SK-N-SH treated with all-trans-retinoic acid at 6 μM for 48 hours (cell line): ENCODE measurements at regions not wholly inside any gene's neighbourhood (a gene's known extent, or its start where the extent isn't known, plus 50 kb on each side); places are given as distances from the start of the nearest gene placed in this dataset.

Source experiments
- ATAC-seq: fragments of 200-7000 bp; cut with Tn5 transposase; 3 replicates; pipeline ENCODE4 v1.9.1; 2020; ENCODE audit warnings: mild to moderate bottlenecking, moderate library complexity
- ARNTL ChIP-seq: fragments of 450-650 bp; formaldehyde crosslinking; IDR thresholded peaks from 2 replicates; pipeline ENCODE4 v1.5.0; 2020; ENCODE audit warnings: low read depth, mild to moderate bottlenecking, moderate library complexity, borderline replicate concordance
- BACH2 ChIP-seq: fragments of 250-450 bp; sonication (Bioruptor Pico); IDR thresholded peaks from 2 replicates; pipeline ENCODE4 v1.9.0; 2021; ENCODE audit warnings: mild to moderate bottlenecking, borderline replicate concordance
- CSDC2 ChIP-seq: fragments of 250-450 bp; sonication (Bioruptor Pico); IDR thresholded peaks from 2 replicates; pipeline ENCODE4 v1.5.0; 2020; ENCODE audit warnings: mild to moderate bottlenecking, moderate library complexity
- ISL1 ChIP-seq: fragments of 250-450 bp; sonication (Bioruptor Pico); IDR thresholded peaks from 2 replicates; pipeline ENCODE4 v2.1.2; 2022; ENCODE audit warnings: mild to moderate bottlenecking, moderate library complexity
- OSR1 ChIP-seq: fragments of 250-450 bp; sonication (Bioruptor Pico); IDR thresholded peaks from 2 replicates; pipeline ENCODE4 v1.8.0; 2022; ENCODE audit warnings: moderate library complexity, mild to moderate bottlenecking, inconsistent platforms
- PPARA ChIP-seq: fragments of 250-450 bp; sonication (Bioruptor Pico); IDR thresholded peaks from 2 replicates; pipeline ENCODE4 v1.5.0; 2020; ENCODE audit warnings: mild to moderate bottlenecking, borderline replicate concordance
- RARB ChIP-seq: fragments of 250-450 bp; sonication (Bioruptor Pico); IDR thresholded peaks from 2 replicates; pipeline ENCODE4 v1.8.0; 2021; ENCODE audit warnings: mild to moderate bottlenecking, moderate library complexity
- SNAI2 ChIP-seq: fragments of 250-450 bp; sonication (Bioruptor Pico); IDR thresholded peaks from 2 replicates; pipeline ENCODE4 v1.5.0; 2020; ENCODE audit warnings: mild to moderate bottlenecking, moderate library complexity
- TCF4 ChIP-seq: fragments of 250-450 bp; sonication (Bioruptor Pico); IDR thresholded peaks from 2 replicates; pipeline ENCODE4 v1.8.0; 2021; ENCODE audit warnings: mild to moderate bottlenecking, moderate library complexity, borderline replicate concordance
- TOX ChIP-seq: fragments of 250-450 bp; sonication (Bioruptor Pico); IDR thresholded peaks from 2 replicates; pipeline ENCODE4 v1.8.0; 2021; ENCODE audit warnings: mild to moderate bottlenecking, moderate library complexity, borderline replicate concordance
- ZC3H10 ChIP-seq: fragments of 250-450 bp; sonication (Bioruptor Pico); IDR thresholded peaks from 2 replicates; pipeline ENCODE4 v1.5.1; 2021; ENCODE audit warnings: mild to moderate bottlenecking, moderate library complexity
- ZFP3 ChIP-seq: fragments of 250-450 bp; sonication (Bioruptor Pico); IDR thresholded peaks from 2 replicates; pipeline ENCODE4 v1.5.0; 2020; ENCODE audit warnings: mild to moderate bottlenecking, moderate library complexity
- ZFP30 ChIP-seq: fragments of 450-650 bp; formaldehyde crosslinking; IDR thresholded peaks from 2 replicates; pipeline ENCODE4 v1.5.0; 2022; ENCODE audit warnings: mild to moderate bottlenecking, moderate library complexity
- ZNF565 ChIP-seq: fragments of 450-650 bp; formaldehyde crosslinking; conservative IDR thresholded peaks from 2 replicates; pipeline ENCODE4 v1.5.0; 2020; ENCODE audit warnings: low read depth, mild to moderate bottlenecking, moderate library complexity
- ZNF8 ChIP-seq: fragments of 450-650 bp; formaldehyde crosslinking; IDR thresholded peaks from 2 replicates; pipeline ENCODE4 v1.5.0; 2020; ENCODE audit warnings: mild to moderate bottlenecking, moderate library complexity
- TF ChIP-seq, protein P1 (sequence below): fragments of 250-450 bp; sonication (Bioruptor Pico); IDR thresholded peaks from 2 replicates; pipeline ENCODE4 v1.5.0; 2020; ENCODE audit warnings: mild to moderate bottlenecking, moderate library complexity
- TF ChIP-seq, protein P2 (sequence below): fragments of 250-450 bp; sonication (Bioruptor Pico); IDR thresholded peaks from 2 replicates; pipeline ENCODE4 v1.8.0; 2021; ENCODE audit warnings: low read depth, mild to moderate bottlenecking, moderate library complexity, borderline replicate concordance
- TF ChIP-seq, protein P3 (sequence below): fragments of 250-450 bp; sonication (Bioruptor Pico); IDR thresholded peaks from 2 replicates; pipeline ENCODE4 v1.5.1; 2021; ENCODE audit warnings: mild to moderate bottlenecking, moderate library complexity
- TF ChIP-seq, protein P4 (sequence below): fragments of 250-450 bp; sonication (Bioruptor Pico); IDR thresholded peaks from 2 replicates; pipeline ENCODE4 v1.8.0; 2020; ENCODE audit warnings: mild to moderate bottlenecking, moderate library complexity, borderline replicate concordance
- TF ChIP-seq, protein P5 (sequence below): fragments of 250-450 bp; sonication (Bioruptor Pico); IDR thresholded peaks from 2 replicates; pipeline ENCODE4 v1.5.1; 2020; ENCODE audit warnings: low read depth, mild to moderate bottlenecking, moderate library complexity

DNA sequence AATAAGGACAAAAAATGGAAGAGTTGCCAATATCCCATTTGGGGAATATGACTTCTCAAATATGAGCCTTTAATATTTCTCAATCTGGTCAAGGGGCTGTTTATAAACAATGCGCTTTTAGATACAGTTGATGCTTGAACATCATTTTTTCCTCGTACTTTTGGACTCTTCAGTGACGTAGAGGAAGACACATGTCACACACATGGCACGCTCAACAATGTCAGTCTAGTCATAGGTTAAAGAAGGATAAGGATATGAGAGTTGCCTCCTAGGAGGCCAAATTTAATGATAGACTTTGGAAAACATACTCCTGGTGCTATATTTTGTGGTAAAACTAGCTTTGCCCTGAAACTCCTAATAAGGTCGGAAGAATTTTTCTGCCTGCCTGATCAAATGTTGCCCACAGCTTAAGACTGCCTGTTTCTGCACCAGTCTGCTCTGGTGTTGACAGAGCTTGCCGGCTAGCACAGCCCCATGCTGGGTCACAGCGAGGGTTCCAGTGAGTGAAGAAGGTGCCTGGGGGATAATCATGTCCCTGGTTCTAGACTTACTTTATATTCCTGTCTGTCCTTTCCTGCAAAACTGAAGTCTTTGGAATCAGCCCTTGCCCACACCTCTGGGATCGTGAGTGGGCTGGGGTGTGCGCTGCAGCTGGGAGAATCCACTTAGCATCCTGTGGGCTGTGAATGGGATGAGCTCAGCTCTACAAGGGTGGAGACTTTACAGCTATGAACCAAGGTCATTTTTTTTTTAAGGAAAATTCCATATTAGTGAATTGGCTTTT is 230.8 kb upstream of the IRX4 start (continued):
- TF ChIP-seq ZFP3 (CRISPR knock-in tag) = no peak

- ATAC-seq = no peak
- TF ChIP-seq TCF4 (CRISPR knock-in tag) = no peak
Observed at GRCh38 chr5:2112173-2113025, 229.7 kb upstream of the IRX4 start.

- no peak for ATAC-seq
- TF ChIP-seq ZNF565 (CRISPR knock-in tag) (no peak), PPARA (no peak), TCF4 (CRISPR knock-in tag) (no peak), TOX (CRISPR knock-in tag) (no peak), ZFP30 (CRISPR knock-in tag) (no peak), BACH2 (CRISPR knock-in tag) (no peak), ISL1 (CRISPR knock-in tag) (no peak), SNAI2 (CRISPR knock-in tag) (no peak), RARB (CRISPR knock-in tag) (no peak)
- TF ChIP-seq, protein P1, sequence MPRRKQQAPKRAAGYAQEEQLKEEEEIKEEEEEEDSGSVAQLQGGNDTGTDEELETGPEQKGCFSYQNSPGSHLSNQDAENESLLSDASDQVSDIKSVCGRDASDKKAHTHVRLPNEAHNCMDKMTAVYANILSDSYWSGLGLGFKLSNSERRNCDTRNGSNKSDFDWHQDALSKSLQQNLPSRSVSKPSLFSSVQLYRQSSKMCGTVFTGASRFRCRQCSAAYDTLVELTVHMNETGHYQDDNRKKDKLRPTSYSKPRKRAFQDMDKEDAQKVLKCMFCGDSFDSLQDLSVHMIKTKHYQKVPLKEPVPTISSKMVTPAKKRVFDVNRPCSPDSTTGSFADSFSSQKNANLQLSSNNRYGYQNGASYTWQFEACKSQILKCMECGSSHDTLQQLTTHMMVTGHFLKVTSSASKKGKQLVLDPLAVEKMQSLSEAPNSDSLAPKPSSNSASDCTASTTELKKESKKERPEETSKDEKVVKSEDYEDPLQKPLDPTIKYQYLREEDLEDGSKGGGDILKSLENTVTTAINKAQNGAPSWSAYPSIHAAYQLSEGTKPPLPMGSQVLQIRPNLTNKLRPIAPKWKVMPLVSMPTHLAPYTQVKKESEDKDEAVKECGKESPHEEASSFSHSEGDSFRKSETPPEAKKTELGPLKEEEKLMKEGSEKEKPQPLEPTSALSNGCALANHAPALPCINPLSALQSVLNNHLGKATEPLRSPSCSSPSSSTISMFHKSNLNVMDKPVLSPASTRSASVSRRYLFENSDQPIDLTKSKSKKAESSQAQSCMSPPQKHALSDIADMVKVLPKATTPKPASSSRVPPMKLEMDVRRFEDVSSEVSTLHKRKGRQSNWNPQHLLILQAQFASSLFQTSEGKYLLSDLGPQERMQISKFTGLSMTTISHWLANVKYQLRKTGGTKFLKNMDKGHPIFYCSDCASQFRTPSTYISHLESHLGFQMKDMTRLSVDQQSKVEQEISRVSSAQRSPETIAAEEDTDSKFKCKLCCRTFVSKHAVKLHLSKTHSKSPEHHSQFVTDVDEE (CRISPR knock-in tag) = no peak
- TF ChIP-seq, protein P2, sequence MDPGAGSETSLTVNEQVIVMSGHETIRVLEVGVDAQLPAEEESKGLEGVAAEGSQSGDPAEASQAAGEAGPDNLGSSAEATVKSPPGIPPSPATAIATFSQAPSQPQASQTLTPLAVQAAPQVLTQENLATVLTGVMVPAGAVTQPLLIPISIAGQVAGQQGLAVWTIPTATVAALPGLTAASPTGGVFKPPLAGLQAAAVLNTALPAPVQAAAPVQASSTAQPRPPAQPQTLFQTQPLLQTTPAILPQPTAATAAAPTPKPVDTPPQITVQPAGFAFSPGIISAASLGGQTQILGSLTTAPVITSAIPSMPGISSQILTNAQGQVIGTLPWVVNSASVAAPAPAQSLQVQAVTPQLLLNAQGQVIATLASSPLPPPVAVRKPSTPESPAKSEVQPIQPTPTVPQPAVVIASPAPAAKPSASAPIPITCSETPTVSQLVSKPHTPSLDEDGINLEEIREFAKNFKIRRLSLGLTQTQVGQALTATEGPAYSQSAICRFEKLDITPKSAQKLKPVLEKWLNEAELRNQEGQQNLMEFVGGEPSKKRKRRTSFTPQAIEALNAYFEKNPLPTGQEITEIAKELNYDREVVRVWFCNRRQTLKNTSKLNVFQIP = no peak
- TF ChIP-seq, protein P3, sequence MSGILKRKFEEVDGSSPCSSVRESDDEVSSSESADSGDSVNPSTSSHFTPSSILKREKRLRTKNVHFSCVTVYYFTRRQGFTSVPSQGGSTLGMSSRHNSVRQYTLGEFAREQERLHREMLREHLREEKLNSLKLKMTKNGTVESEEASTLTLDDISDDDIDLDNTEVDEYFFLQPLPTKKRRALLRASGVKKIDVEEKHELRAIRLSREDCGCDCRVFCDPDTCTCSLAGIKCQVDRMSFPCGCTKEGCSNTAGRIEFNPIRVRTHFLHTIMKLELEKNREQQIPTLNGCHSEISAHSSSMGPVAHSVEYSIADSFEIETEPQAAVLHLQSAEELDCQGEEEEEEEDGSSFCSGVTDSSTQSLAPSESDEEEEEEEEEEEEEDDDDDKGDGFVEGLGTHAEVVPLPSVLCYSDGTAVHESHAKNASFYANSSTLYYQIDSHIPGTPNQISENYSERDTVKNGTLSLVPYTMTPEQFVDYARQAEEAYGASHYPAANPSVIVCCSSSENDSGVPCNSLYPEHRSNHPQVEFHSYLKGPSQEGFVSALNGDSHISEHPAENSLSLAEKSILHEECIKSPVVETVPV = no peak
- TF ChIP-seq, all 23 proteins: peak for 0
Observed at GRCh38 chr5:2111569-2112105, 228.9 kb upstream of the IRX4 start.

GRCh38 chr5:2110934-2111462 is 228.3 kb upstream of the IRX4 start:
- TF ChIP-seq ARNTL (no peak), ZC3H10 (no peak), ZFP3 (CRISPR knock-in tag) (no peak), ZFP30 (CRISPR knock-in tag) (no peak), OSR1 (CRISPR knock-in tag) (no peak), CSDC2 (no peak), ISL1 (CRISPR knock-in tag) (no peak), ZNF8 (CRISPR knock-in tag) (no peak), RARB (CRISPR knock-in tag) (no peak), PPARA (no peak)
- TF ChIP-seq, protein P4, sequence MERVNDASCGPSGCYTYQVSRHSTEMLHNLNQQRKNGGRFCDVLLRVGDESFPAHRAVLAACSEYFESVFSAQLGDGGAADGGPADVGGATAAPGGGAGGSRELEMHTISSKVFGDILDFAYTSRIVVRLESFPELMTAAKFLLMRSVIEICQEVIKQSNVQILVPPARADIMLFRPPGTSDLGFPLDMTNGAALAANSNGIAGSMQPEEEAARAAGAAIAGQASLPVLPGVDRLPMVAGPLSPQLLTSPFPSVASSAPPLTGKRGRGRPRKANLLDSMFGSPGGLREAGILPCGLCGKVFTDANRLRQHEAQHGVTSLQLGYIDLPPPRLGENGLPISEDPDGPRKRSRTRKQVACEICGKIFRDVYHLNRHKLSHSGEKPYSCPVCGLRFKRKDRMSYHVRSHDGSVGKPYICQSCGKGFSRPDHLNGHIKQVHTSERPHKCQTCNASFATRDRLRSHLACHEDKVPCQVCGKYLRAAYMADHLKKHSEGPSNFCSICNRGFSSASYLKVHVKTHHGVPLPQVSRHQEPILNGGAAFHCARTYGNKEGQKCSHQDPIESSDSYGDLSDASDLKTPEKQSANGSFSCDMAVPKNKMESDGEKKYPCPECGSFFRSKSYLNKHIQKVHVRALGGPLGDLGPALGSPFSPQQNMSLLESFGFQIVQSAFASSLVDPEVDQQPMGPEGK (CRISPR knock-in tag) = no peak
- TF ChIP-seq, protein P1 (CRISPR knock-in tag) = no peak
- TF ChIP-seq, protein P5, sequence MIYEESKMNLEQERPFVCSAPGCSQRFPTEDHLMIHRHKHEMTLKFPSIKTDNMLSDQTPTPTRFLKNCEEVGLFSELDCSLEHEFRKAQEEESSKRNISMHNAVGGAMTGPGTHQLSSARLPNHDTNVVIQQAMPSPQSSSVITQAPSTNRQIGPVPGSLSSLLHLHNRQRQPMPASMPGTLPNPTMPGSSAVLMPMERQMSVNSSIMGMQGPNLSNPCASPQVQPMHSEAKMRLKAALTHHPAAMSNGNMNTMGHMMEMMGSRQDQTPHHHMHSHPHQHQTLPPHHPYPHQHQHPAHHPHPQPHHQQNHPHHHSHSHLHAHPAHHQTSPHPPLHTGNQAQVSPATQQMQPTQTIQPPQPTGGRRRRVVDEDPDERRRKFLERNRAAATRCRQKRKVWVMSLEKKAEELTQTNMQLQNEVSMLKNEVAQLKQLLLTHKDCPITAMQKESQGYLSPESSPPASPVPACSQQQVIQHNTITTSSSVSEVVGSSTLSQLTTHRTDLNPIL (CRISPR knock-in tag) = no peak
- no peak for ATAC-seq
